GM19397 (cell line): ENCODE measurements at regions not wholly inside any gene's neighbourhood (a gene's known extent, or its start where the extent isn't known, plus 50 kb on each side); places are given as distances from the start of the nearest gene placed in this dataset.
"Not testable (repeated sequence)": the region's sequence is repeated elsewhere in the genome, so short reads cannot be mapped to it uniquely, and the experiment has no call there.

Experiments used
- ATAC-seq: cut with Tn5 transposase; IDR thresholded peaks from one replicate; pipeline ENCODE4 v1.9.1; 2021; ENCODE audit warnings: mild to moderate bottlenecking, moderate library complexity; ENCODE audit not compliant: unreplicated experiment

- ATAC-seq, result no peak
Measured at GRCh38 chr15:36133742-36134141, 445.7 kb upstream of the CDIN1 start.

- ATAC-seq, result no peak
Measured at GRCh38 chr15:36136049-36136448, 443.4 kb upstream of the CDIN1 start.

- ATAC-seq, result no peak
Measured at GRCh38 chr15:36152936-36153335, 426.5 kb upstream of the CDIN1 start.

- no peak for ATAC-seq
Measured at GRCh38 chr15:36156879-36157427, 422.5 kb upstream of the CDIN1 start.

GRCh38 chr15:36160351-36160750 lies 419.1 kb upstream of the CDIN1 start:
- ATAC-seq, result no peak

- ATAC-seq, result no peak
Measured at GRCh38 chr15:36161108-36161507, 418.3 kb upstream of the CDIN1 start.

- no peak for ATAC-seq
Measured at GRCh38 chr15:36161771-36162212, 417.6 kb upstream of the CDIN1 start.

GRCh38 chr15:36163983-36164382 lies 415.4 kb upstream of the CDIN1 start:
- ATAC-seq, result not testable (repeated sequence)

GRCh38 chr15:36172955-36173354 lies 406.5 kb upstream of the CDIN1 start:
- ATAC-seq, result no peak

- no peak for ATAC-seq
Measured at GRCh38 chr15:36175186-36175740, 404.2 kb upstream of the CDIN1 start.

- no peak for ATAC-seq
Measured at GRCh38 chr15:36175741-36176291, 403.6 kb upstream of the CDIN1 start.

- ATAC-seq, result no peak
Measured at GRCh38 chr15:36177590-36178302, 401.7 kb upstream of the CDIN1 start.

GRCh38 chr15:36178303-36178633 lies 401.2 kb upstream of the CDIN1 start:
- no peak for ATAC-seq

- no peak for ATAC-seq
Measured at GRCh38 chr15:36183201-36183600, 396.2 kb upstream of the CDIN1 start.

GRCh38 chr15:36185438-36185837 lies 394.0 kb upstream of the CDIN1 start:
- no peak for ATAC-seq

GRCh38 chr15:36185845-36186244 lies 393.6 kb upstream of the CDIN1 start:
- ATAC-seq, result no peak

GRCh38 chr15:36186376-36186775 lies 393.1 kb upstream of the CDIN1 start:
- no peak for ATAC-seq

GRCh38 chr15:36191459-36191858 lies 388.0 kb upstream of the CDIN1 start:
- ATAC-seq, result no peak

- ATAC-seq, result not testable (repeated sequence)
Measured at GRCh38 chr15:36195361-36196007, 383.9 kb upstream of the CDIN1 start.

- ATAC-seq, result no peak
Measured at GRCh38 chr15:36208868-36209582, 370.4 kb upstream of the CDIN1 start.

- ATAC-seq, result no peak
Measured at GRCh38 chr15:36210426-36210825, 369.0 kb upstream of the CDIN1 start.
